Inflammatory macrophage treated with lipopolysaccharide for 1 hour (primary cell): ENCODE measurements at regions not wholly inside any gene's neighbourhood (a gene's known extent, or its start where the extent isn't known, plus 50 kb on each side); places are given as distances from the start of the nearest gene placed in this dataset.

ENCODE experiments used
- DNase-seq, 2 donors: peaks; one replicate each; pipeline ENCODE4 v3.0.0-alpha.2; 2020 to 2022

GRCh38 chr6:140855520-140855919, 1277.2 kb upstream of the GJE1 start:
- DNase-seq = no peak

- DNase-seq = no peak
These were observed 1278.4 kb upstream of the GJE1 start for GRCh38 chr6:140854318-140854717.

GRCh38 chr6:140850438-140850837, 1282.3 kb upstream of the GJE1 start:
- no peak for DNase-seq

GRCh38 chr6:140849456-140849855, 1283.3 kb upstream of the GJE1 start:
- peak in 1 of 2 donors; percentile 28 for DNase-seq

GRCh38 chr6:140847262-140847645, 1285.5 kb upstream of the GJE1 start:
- peak; percentile 6 to 13 for DNase-seq

- no peak for DNase-seq
These were observed 1286.0 kb upstream of the GJE1 start for GRCh38 chr6:140846503-140847261.

- no peak for DNase-seq
These were observed 1287.0 kb upstream of the GJE1 start for GRCh38 chr6:140845701-140846100.

- DNase-seq = no peak
These were observed 1288.6 kb upstream of the GJE1 start for GRCh38 chr6:140844167-140844566.

GRCh38 chr6:140833408-140833807, 1299.3 kb upstream of the GJE1 start:
- DNase-seq = no peak

GRCh38 chr6:140830666-140831065, 1302.1 kb upstream of the GJE1 start:
- no peak for DNase-seq

- no peak for DNase-seq
These were observed 1303.9 kb upstream of the GJE1 start for GRCh38 chr6:140828856-140829255.

- DNase-seq = no peak
These were observed 1305.1 kb upstream of the GJE1 start for GRCh38 chr6:140827593-140827992.

- peak in 1 of 2 donors; percentile 53 for DNase-seq
These were observed 1307.0 kb upstream of the GJE1 start for GRCh38 chr6:140825731-140826130.

- no peak for DNase-seq
These were observed 1308.1 kb upstream of the GJE1 start for GRCh38 chr6:140824595-140824994.

GRCh38 chr6:140821196-140821595, 1311.5 kb upstream of the GJE1 start:
- no peak for DNase-seq

- no peak for DNase-seq
These were observed 1315.5 kb upstream of the GJE1 start for GRCh38 chr6:140817176-140817575.

GRCh38 chr6:140816681-140817080, 1316.0 kb upstream of the GJE1 start:
- no peak for DNase-seq

GRCh38 chr6:140812636-140813035, 1320.1 kb upstream of the GJE1 start:
- peak; percentile 7 to 8 for DNase-seq

- DNase-seq = no peak
These were observed 1321.1 kb upstream of the GJE1 start for GRCh38 chr6:140811642-140812041.

- DNase-seq = no peak
These were observed 1323.0 kb upstream of the GJE1 start for GRCh38 chr6:140809694-140810101.

GRCh38 chr6:140806431-140806830, 1326.3 kb upstream of the GJE1 start:
- DNase-seq = no peak

GRCh38 chr6:140794544-140794943, 1338.2 kb upstream of the GJE1 start:
- no peak for DNase-seq

GRCh38 chr6:140790109-140790508, 1342.6 kb upstream of the GJE1 start:
- DNase-seq = no peak

GRCh38 chr6:140789466-140789865, 1343.3 kb upstream of the GJE1 start:
- no peak for DNase-seq

GRCh38 chr6:140785926-140786325, 1346.8 kb upstream of the GJE1 start:
- no peak for DNase-seq
